Activated naive CD4-positive, alpha-beta T cell treated with anti-CD3 and anti-CD28 coated beads, Interleukin-2, amount 50 U/mL, for 24 hours (primary cell): ENCODE measurements at regions not wholly inside any gene's neighbourhood (a gene's known extent, or its start where the extent isn't known, plus 50 kb on each side); places are given as distances from the start of the nearest gene placed in this dataset.

Experiments
- H3K27ac Mint-ChIP-seq: one replicate; pipeline ENCODE4 v1.8.0; 2021; ENCODE audit warnings: mild to moderate bottlenecking, mixed read lengths
- H3K27me3 Mint-ChIP-seq: one replicate; pipeline ENCODE4 v1.8.0; 2021; ENCODE audit warnings: mixed read lengths
- H3K36me3 Mint-ChIP-seq: one replicate; pipeline ENCODE4 v1.8.0; 2021; ENCODE audit warnings: mixed read lengths
- H3K4me1 Mint-ChIP-seq: one replicate; pipeline ENCODE4 v1.8.0; 2021; ENCODE audit warnings: mixed read lengths
- H3K4me3 Mint-ChIP-seq: one replicate; pipeline ENCODE4 v1.8.0; 2021; ENCODE audit warnings: mild to moderate bottlenecking, mixed read lengths
- H3K9me3 Mint-ChIP-seq: one replicate; pipeline ENCODE4 v1.8.0; 2021; ENCODE audit warnings: mixed read lengths

DNA sequence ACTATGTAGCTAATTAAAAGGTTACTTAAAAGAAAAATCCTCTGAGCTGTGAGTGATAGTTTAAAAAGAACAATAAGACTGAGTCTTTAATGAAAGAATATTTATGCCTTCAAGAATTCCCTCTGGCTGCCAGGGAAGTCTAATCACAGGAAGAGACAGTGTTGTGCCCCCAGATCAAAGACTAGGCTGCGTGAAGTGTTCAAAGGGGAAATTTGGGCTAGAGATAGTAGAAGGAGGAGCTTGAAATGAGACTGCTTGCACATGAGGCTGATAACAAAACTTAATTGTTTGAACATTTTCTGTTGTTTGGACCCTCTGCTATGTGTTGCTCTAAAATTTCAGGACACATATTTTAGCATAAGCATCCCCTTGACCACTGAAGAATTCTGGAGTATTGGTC, 99.7 kb upstream of the MTNR1B start:
- H3K4me1 Mint-ChIP-seq = no peaks in the 10 kb centered on the region
- H3K4me3 Mint-ChIP-seq = no peak overlapping the region
- H3K27ac Mint-ChIP-seq = no peak overlapping the region
- H3K9me3 Mint-ChIP-seq = no peaks in the 10 kb centered on the region
- H3K36me3 Mint-ChIP-seq = no peaks in the 10 kb centered on the region
- peaks cover under 1% of the 10 kb centered on the region for H3K27me3 Mint-ChIP-seq

DNA sequence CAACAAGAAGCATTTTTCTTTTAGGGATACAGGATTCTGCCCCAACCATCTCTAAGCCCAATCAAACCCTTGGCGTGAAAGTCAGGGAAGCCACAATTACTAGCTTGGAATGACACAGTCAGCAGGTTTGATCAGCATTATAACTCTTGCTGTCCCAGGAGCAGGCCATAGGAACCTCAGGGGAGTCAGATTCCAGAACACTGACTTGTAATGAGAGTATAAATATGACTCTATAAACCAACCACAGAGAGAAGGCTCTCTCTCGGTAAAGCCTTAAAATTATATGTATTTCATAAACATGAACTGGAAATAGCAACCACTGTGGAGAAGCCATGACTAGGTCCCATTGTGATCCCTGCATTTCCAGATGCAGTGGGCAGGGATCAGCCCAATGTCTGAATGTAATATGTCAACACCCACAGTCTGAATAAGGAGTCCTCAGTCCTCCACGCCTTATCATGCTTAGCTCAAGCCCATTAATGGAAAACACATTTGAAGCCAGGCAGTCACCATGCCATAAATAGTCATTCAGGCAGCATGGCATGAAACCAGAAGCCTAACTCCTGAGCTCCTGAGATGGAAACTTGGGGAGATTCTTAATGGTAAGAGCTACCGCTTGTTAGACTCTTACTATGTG, 99.1 kb upstream of the MTNR1B start:
- no peak overlapping the region for H3K27ac Mint-ChIP-seq
- H3K4me1 Mint-ChIP-seq = no peaks in the 10 kb centered on the region

DNA sequence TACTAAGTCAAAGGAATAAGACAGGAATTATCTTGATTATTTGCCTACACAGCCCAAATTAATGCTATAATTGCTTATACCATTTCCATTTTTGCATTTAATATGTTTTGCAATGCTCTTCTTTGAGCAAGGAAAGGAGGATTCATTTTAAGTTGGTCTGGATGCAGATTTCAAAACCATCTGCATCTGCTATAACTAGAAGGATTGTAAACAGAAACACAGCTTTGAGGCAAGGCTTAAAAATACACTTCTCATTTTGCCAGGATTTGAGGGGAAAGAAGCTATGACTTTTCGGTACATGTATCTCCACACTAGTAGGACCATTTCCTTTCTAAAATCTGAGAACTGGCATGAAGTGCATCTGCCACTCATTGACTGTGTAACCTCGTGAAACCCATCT, 95.9 kb upstream of the MTNR1B start:
- no peak overlapping the region for H3K27ac Mint-ChIP-seq
- no peaks in the 10 kb centered on the region for H3K4me1 Mint-ChIP-seq
- H3K36me3 Mint-ChIP-seq = no peaks in the 10 kb centered on the region

More for the DNA sequence above, 99.1 kb upstream of the MTNR1B start:
- Mint-ChIP-seq H3K9me3 (no peaks in the 10 kb centered on the region), H3K4me3 (no peak overlapping the region), H3K27me3 (peaks cover 1% of the 10 kb centered on the region), H3K36me3 (no peaks in the 10 kb centered on the region)

DNA sequence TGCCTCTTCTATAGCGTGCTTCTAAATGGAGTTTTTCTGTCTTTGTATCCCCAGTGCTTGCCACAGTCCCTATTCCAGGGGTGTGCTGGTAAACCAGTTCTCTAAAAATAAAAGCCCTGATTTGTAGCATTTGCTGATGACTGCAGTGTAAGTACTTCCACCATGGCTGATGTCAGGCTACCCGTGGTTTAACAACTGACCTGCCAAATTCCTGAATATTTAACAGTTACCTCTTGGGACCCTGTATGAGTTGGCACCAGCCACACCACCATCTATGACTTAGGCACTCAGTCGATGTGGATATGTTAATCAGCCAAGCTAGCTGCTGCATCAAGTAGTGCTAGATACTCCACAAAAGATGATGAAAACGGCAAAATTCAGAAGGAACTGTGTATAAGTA, 94.0 kb upstream of the MTNR1B start:
- Mint-ChIP-seq H3K36me3 (no peaks in the 10 kb centered on the region), H3K4me1 (no peaks in the 10 kb centered on the region), H3K9me3 (no peaks in the 10 kb centered on the region), H3K27me3 (peaks cover 4% of the 10 kb centered on the region), H3K4me3 (no peak overlapping the region), H3K27ac (no peak overlapping the region)

More for the DNA sequence above, 95.9 kb upstream of the MTNR1B start:
- Mint-ChIP-seq H3K4me3 (no peak overlapping the region), H3K27me3 (peaks cover 4% of the 10 kb centered on the region), H3K9me3 (no peaks in the 10 kb centered on the region)

DNA sequence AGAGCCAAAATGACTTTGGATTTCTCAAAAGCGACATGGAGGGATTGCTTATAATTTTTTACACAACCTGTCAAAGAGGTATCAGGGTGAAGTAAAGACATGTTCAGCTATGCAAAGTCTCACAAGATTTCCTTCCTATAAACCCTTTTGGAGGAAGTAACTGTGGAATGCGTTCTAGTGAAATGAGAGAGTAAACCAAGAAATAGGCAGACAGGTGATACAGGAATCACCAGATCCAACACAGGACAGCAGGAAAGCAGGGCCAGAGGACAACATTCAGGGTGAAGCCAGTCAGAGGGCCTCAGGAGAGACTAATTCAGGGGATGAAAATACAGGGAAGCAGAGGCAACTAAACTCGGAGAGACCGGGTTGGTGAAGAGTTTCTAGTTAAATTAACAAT, 90.4 kb upstream of the MTNR1B start:
- H3K4me1 Mint-ChIP-seq = no peaks in the 10 kb centered on the region
- peaks cover 4% of the 10 kb centered on the region for H3K27me3 Mint-ChIP-seq
- no peak overlapping the region for H3K4me3 Mint-ChIP-seq
- no peaks in the 10 kb centered on the region for H3K9me3 Mint-ChIP-seq
- no peaks in the 10 kb centered on the region for H3K36me3 Mint-ChIP-seq
- H3K27ac Mint-ChIP-seq = no peak overlapping the region

DNA sequence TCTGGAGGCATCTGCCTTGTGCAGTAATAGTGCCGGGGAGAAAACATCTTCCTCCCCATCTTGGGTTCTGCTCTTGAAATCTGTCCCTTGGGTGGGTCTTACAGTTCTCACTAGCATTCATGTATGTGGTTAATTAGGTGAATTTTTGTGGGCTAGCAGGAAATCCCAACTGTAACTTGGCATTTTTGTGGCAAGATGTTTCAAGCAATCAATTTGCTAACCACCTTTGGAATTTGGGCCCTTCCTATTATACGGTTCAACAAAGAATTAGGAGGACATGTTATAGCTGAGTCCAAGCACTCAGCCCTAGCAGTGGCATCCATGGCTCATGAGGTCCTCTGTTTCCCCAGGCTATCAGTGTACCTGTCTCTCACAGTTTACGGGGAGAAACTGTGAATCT, 89.1 kb upstream of the MTNR1B start:
- Mint-ChIP-seq H3K4me1 (no peaks in the 10 kb centered on the region), H3K27me3 (peaks cover 3% of the 10 kb centered on the region), H3K27ac (no peak overlapping the region), H3K4me3 (no peak overlapping the region), H3K36me3 (no peaks in the 10 kb centered on the region), H3K9me3 (no peaks in the 10 kb centered on the region)

DNA sequence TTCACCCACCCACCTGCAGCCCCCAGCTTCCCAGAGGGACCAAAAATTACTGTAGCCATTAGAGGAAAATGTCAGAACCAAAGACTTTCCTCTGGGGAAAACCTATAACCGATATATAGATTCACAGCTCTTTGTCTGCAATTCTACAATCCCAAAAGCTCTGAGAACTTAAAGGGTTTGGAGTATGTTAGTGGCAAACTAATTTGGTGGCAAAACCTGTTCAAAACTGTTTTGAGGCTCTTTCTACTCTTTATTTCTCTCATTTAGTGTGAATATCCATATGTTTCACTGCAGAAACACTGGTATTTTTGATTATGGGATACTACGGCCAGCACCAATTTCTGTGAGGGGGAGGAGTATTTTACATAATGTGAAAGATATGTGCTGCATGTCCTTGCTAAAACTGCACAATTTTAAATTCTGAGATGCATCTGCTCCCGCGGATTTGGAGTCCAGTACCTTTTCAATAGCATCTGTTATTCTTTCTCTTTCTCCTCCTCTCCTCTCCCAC, 87.5 kb upstream of the MTNR1B start:
- Mint-ChIP-seq H3K27ac (no peak overlapping the region), H3K27me3 (no peaks in the 10 kb centered on the region), H3K4me1 (no peaks in the 10 kb centered on the region), H3K9me3 (no peaks in the 10 kb centered on the region), H3K4me3 (no peak overlapping the region), H3K36me3 (no peaks in the 10 kb centered on the region)

DNA sequence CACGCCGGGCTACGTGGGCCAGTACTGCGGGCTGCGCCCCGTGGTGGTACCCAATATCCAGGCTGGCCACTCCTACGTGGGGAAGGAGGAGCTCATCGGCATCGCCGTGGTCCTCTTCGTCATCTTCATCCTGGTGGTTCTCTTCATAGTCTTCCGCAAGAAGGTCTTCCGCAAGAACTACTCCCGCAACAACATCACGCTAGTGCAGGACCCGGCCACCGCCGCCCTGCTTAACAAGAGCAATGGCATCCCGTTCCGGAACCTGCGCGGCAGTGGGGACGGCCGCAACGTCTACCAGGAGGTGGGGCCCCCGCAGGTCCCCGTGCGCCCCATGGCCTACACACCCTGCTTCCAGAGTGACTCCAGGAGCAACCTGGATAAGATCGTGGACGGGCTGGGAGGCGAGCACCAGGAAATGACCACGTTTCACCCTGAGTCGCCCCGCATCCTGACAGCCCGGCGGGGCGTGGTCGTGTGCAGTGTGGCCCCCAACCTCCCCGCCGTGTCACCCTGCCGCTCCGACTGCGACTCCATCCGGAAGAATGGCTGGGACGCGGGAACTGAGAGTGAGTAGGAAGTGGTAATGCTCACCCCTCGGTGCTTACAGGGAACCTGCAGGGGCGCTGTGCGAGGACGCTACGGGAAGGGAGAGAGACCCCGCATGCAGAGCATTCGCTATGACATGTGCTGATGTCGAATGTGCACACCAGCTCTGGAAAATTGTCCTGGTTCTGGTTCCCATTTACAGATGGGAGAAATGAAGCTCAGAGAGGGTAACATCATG, 86.4 kb upstream of the MTNR1B start:
- no peaks in the 10 kb centered on the region for H3K27me3 Mint-ChIP-seq
- H3K36me3 Mint-ChIP-seq = no peaks in the 10 kb centered on the region
- H3K4me3 Mint-ChIP-seq = no peak overlapping the region
- no peak overlapping the region for H3K27ac Mint-ChIP-seq
- H3K9me3 Mint-ChIP-seq = no peaks in the 10 kb centered on the region
- no peaks in the 10 kb centered on the region for H3K4me1 Mint-ChIP-seq

DNA sequence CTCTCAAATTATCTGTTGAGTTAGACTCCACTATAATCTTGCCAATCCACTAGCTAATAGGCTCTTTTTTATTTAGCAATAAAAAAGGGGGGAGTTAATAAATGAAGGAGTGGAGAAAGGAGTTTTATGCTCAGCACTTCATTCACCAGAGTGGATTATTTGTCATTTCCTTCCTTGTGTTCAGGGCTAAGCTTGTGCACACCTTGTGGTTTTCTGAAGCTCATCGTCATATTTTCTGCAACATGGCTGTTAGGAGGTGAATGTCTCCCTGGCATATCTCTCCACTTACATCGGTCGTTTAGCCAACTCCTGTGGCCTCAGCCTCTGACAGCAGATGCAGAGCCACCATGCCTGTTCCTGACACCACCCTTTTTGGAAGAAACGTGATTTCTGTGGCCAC, 83.9 kb upstream of the MTNR1B start:
- Mint-ChIP-seq H3K4me1 (no peaks in the 10 kb centered on the region), H3K9me3 (no peaks in the 10 kb centered on the region), H3K27ac (no peak overlapping the region), H3K4me3 (no peak overlapping the region), H3K27me3 (no peaks in the 10 kb centered on the region), H3K36me3 (no peaks in the 10 kb centered on the region)

DNA sequence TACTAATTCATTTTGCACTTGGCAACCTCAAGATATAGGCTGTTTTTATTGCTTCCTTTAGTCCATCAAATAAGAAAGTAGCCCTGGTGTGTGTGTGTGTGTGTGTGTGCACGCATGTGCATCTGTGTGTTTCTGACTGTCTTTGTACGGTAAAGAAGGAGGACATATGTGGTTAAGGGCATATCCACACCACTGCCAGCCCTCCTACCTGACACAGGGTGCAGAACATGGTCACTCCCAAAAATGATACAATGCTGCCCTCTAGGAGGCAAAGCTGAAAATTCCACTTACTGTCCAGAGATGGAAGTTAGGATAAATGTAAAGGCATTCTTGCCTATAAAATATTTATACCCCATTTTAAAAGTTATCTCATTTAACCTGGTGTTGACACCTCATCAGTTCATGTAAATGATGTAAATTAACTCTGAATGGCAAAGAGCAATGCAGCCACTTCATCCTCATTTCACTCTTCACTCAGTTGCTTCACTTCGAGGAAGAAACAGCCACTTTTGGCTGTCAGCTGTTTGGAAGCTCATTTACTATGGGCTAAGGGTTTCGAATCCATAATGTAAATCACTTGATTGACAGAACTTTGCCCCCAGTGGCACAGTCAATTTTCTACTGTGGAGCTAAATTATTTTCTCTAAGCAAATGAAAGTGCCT, 83.1 kb upstream of the MTNR1B start:
- no peaks in the 10 kb centered on the region for H3K4me1 Mint-ChIP-seq
- H3K27ac Mint-ChIP-seq = no peak overlapping the region
- no peaks in the 10 kb centered on the region for H3K27me3 Mint-ChIP-seq
- no peaks in the 10 kb centered on the region for H3K9me3 Mint-ChIP-seq
- H3K36me3 Mint-ChIP-seq = no peaks in the 10 kb centered on the region
- H3K4me3 Mint-ChIP-seq = no peak overlapping the region

DNA sequence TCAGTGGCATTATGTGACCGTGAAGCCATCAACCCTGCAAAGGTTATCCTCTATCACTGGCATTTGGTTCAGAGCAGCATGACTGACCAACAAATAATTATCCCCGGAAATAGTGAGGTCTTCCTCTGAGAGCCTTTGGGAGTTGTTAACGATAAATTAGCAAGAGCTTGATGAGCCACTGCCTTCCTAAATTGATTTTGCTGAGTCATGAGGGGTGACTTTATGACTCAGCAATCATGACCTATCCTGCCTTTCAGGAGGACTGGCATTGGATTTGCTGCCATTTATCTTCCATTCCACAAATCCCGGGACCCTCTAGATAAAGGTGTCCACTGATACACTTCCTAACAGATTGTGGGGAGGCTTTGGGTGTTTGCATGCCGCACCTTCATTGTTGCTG, 80.8 kb upstream of the MTNR1B start:
- no peaks in the 10 kb centered on the region for H3K4me1 Mint-ChIP-seq
- H3K9me3 Mint-ChIP-seq = no peaks in the 10 kb centered on the region
- H3K36me3 Mint-ChIP-seq = no peaks in the 10 kb centered on the region
- no peaks in the 10 kb centered on the region for H3K27me3 Mint-ChIP-seq
- H3K27ac Mint-ChIP-seq = no peak overlapping the region
- no peak overlapping the region for H3K4me3 Mint-ChIP-seq

DNA sequence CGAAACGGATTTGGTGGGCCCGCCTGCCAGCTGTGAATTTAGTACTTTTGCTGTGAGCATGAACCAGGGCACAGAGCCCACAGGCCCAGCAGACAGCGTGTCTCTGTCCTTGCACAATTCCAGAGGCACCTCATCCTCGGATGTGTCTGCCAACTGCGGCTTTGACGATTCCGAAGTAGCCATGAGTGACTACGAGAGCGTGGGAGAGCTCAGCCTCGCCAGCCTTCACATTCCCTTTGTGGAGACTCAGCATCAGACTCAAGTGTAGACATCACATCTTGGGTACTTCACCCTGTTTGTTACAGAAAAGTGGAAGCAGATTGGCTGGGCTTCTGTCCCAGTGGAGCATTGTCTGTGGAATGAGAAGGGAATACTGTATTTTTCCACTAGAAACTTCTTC, 78.6 kb upstream of the MTNR1B start:
- Mint-ChIP-seq H3K27me3 (no peaks in the 10 kb centered on the region), H3K4me3 (no peak overlapping the region), H3K4me1 (no peaks in the 10 kb centered on the region), H3K9me3 (no peaks in the 10 kb centered on the region), H3K36me3 (no peaks in the 10 kb centered on the region), H3K27ac (no peak overlapping the region)

DNA sequence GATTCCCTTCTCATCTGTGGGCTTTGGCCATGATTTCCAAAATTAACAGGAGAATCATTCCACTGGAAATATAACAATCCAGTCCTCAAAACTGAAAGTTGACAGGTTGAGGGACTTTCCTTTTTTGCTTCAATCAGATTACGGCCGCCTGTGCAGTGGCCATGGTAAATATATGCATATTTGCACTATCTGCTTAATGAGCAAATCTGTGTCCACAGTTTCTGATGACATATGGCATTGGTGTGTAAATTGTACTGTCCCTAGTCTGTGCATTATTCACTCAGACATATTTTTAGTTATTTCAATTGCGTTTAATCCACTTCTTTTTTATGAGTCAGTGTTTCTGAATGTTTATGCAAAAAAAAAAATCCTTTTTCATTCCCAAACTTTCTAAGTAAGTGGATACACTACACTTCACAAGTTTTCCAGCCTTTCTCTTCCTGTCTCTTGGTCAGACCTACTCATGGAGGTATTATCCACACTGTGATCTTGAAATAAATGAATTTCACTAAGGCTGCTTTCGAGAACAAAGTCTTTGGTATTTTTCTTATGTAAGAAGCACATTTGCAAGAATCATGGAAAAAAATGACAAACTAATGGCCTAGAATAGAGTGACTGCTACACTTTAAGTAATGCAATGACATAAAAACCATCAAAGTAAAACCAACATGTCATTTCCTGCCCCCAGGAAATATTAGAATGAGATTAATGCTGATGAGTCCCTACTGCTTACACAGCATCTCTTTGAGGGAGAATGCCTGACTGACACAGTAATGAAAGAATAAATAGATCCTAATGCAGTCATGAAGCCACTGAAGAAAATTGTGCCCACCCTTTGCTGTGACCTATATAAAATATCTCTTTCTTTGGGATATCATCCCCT, 76.4 kb upstream of the MTNR1B start:
- H3K4me3 Mint-ChIP-seq = no peak overlapping the region
- H3K9me3 Mint-ChIP-seq = no peaks in the 10 kb centered on the region
- H3K27me3 Mint-ChIP-seq = peaks cover 4% of the 10 kb centered on the region
- no peaks in the 10 kb centered on the region for H3K4me1 Mint-ChIP-seq
- no peaks in the 10 kb centered on the region for H3K36me3 Mint-ChIP-seq
- H3K27ac Mint-ChIP-seq = no peak overlapping the region

DNA sequence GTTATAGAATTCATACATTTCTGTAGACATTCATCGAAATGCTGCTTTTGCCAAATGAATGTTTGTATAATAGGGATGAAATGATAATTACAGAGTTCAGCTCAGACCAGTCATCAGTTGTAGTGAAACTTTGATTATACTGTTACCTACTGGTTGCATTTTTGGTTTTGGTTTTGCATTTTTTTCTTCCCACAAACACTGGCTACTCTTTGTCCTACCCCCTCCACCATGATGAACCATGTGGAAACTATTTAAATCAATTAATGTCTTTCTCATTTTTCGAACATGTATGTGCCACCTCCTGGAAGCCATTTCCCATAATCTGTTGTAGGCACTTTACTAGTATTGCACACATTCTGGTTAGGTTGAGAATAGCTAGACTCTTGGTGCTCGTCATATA, 75.3 kb upstream of the MTNR1B start:
- Mint-ChIP-seq H3K9me3 (no peaks in the 10 kb centered on the region), H3K36me3 (no peaks in the 10 kb centered on the region), H3K4me1 (no peaks in the 10 kb centered on the region), H3K27ac (no peak overlapping the region), H3K27me3 (peaks cover 4% of the 10 kb centered on the region), H3K4me3 (no peak overlapping the region)

DNA sequence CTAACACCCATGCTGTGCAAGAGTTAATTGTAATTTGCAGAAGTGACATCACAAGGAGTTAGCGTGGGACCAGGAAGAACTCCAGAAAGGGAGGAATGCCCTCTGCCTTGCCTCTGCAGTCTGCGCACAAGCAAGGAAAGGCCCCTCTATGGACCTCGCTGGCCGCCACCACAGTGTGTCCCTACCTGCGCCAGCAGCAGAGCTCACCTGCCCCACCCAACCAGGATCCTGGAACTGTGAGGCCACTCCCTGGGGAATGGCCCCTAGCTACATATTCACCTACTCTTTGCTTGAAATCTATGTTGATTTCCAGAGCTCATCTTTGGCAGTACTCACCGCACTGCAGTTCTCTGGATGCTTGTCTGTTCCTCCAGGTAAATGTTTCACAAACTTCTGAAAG, 72.0 kb upstream of the MTNR1B start:
- no peak overlapping the region for H3K4me3 Mint-ChIP-seq
- no peaks in the 10 kb centered on the region for H3K4me1 Mint-ChIP-seq
- H3K36me3 Mint-ChIP-seq = no peaks in the 10 kb centered on the region
- peaks cover 6% of the 10 kb centered on the region for H3K27me3 Mint-ChIP-seq
- no peak overlapping the region for H3K27ac Mint-ChIP-seq
- H3K9me3 Mint-ChIP-seq = no peaks in the 10 kb centered on the region
